Left lung (tissue), 4 donors: ENCODE measurements at regions not wholly inside any gene's neighbourhood (a gene's known extent, or its start where the extent isn't known, plus 50 kb on each side); places are given as distances from the start of the nearest gene placed in this dataset.

Source experiments
- ATAC-seq: fragments of 200-7000 bp; cut with Tn5 transposase; one replicate; pipeline ENCODE4 v1.9.1; 2020; ENCODE audit warnings: moderate library complexity
- DNase-seq, 4 donors: peaks; one replicate each; pipeline ENCODE4 v3.0.0-alpha.2; 2013 to 2020
- H3K27ac ChIP-seq, 2 donors: fragments of 200-600 bp; sonication (generic) in 1 of 2; one replicate each; pipeline versions ENCODE4 v1.5.0 to v1.8.0; 2020 to 2021
- H3K27me3 ChIP-seq, 2 donors: fragments of 200-600 bp; sonication (generic) in 1 of 2; one replicate each; pipeline versions ENCODE4 v1.5.0 to v1.8.0; 2020 to 2021
- H3K36me3 ChIP-seq, 2 donors: fragments of 200-600 bp; sonication (generic) in 1 of 2; one replicate each; pipeline versions ENCODE4 v1.5.0 to v1.8.0; 2020 to 2021
- H3K4me1 ChIP-seq, 2 donors: fragments of 200-600 bp; one replicate each; pipeline ENCODE4 v1.8.0; 2021
- H3K4me3 ChIP-seq, 2 donors: fragments of 200-600 bp; sonication (generic) in 1 of 2; one replicate each; pipeline versions ENCODE4 v1.5.0 to v1.8.0; 2020 to 2021; ENCODE audit warnings: mild to moderate bottlenecking in 1 of 2
- H3K9me3 ChIP-seq, 2 donors: fragments of 200-600 bp; sonication (generic) in 1 of 2; one replicate each; pipeline versions ENCODE4 v1.5.0 to v1.8.0; 2020 to 2021
- CTCF ChIP-seq, 2 donors: fragments of 200-600 bp; sonication (generic) in 1 of 2; IDR thresholded peaks; one replicate each; pipeline versions ENCODE4 v1.5.0 to v1.8.0; 2021; ENCODE audit warnings: antibody characterized with exemption in 2 of 2
- intact Hi-C, 2 donors: fragments of 100-400 bp; cut with DNase I; formaldehyde crosslinking; loops; one replicate each; pipeline versions ENCODE4 v1.11.2 to v1.14.2; 2022
- donor health status: DM: no; HTN: yes; CAD: no.
- donor health status: DM: no; HTN: no; CAD: no.

- intact Hi-C loops = no loop called here
- Histone ChIP-seq H3K27me3 (no peaks in the 10 kb centered on the region), H3K36me3 (no peaks in the 10 kb centered on the region), H3K9me3 (no peaks in the 10 kb centered on the region), H3K27ac (peak overlapping the region; percentile 34 to 43), H3K4me1 (no peaks in the 10 kb centered on the region), H3K4me3 (no peak overlapping the region)
- DNase-seq (peak in 2 of 4 donors; percentile 32 to 82), ATAC-seq (peak; percentile 97)
- no peak for TF ChIP-seq CTCF (IDR thresholded peaks at IDR 0.05)
Observed at GRCh38 chr18:66724664-66725356, 120.9 kb upstream of the CDH19 start.

GRCh38 chr18:66722671-66723070 lies 118.8 kb upstream of the CDH19 start:
- no peak for TF ChIP-seq CTCF (IDR thresholded peaks at IDR 0.05)
- Histone ChIP-seq H3K4me3 (no peak overlapping the region), H3K27me3 (no peaks in the 10 kb centered on the region), H3K9me3 (no peaks in the 10 kb centered on the region), H3K27ac (no peak overlapping the region), H3K4me1 (no peaks in the 10 kb centered on the region), H3K36me3 (no peaks in the 10 kb centered on the region)
- DNase-seq (no peak), ATAC-seq (no peak)
- intact Hi-C loops = no loop called here

GRCh38 chr18:66708646-66709045 lies 104.8 kb upstream of the CDH19 start:
- DNase-seq (no peak), ATAC-seq (no peak)
- TF ChIP-seq CTCF (IDR thresholded peaks at IDR 0.05) = no peak
- Histone ChIP-seq H3K4me1 (no peaks in the 10 kb centered on the region), H3K9me3 (no peaks in the 10 kb centered on the region), H3K36me3 (no peaks in the 10 kb centered on the region), H3K27me3 (no peaks in the 10 kb centered on the region), H3K4me3 (no peak overlapping the region), H3K27ac (no peak overlapping the region)
- intact Hi-C loops = no loop called here

- no peaks in the 10 kb centered on the region for H3K36me3 ChIP-seq
- no peaks in the 10 kb centered on the region for H3K9me3 ChIP-seq
- DNase-seq = no peak
- H3K27ac ChIP-seq = no peak overlapping the region
- intact Hi-C loops = no loop called here
- TF ChIP-seq CTCF (IDR thresholded peaks at IDR 0.05) = no peak
- H3K4me3 ChIP-seq = no peak overlapping the region
- no peak for ATAC-seq
- H3K27me3 ChIP-seq = no peaks in the 10 kb centered on the region
- no peaks in the 10 kb centered on the region for H3K4me1 ChIP-seq
Observed at GRCh38 chr18:66707473-66707872, 103.6 kb upstream of the CDH19 start.

GRCh38 chr18:66695281-66695680 lies 91.4 kb upstream of the CDH19 start:
- ATAC-seq (no peak), DNase-seq (no peak)

More at GRCh38 chr18:66695281-66695680, 91.4 kb upstream of the CDH19 start:
- no peaks in the 10 kb centered on the region for H3K4me1 ChIP-seq
- H3K27me3 ChIP-seq = no peaks in the 10 kb centered on the region
- H3K27ac ChIP-seq = no peak overlapping the region
- TF ChIP-seq CTCF (IDR thresholded peaks at IDR 0.05) = no peak
- no peak overlapping the region for H3K4me3 ChIP-seq
- H3K9me3 ChIP-seq = no peaks in the 10 kb centered on the region
- H3K36me3 ChIP-seq = no peaks in the 10 kb centered on the region
- intact Hi-C loops = no loop called here
